Lung (tissue), 11 donors: ENCODE measurements at regions not wholly inside any gene's neighbourhood (a gene's known extent, or its start where the extent isn't known, plus 50 kb on each side); places are given as distances from the start of the nearest gene placed in this dataset.
A peak's percentile ranks its signal among the peaks of the same experiment; 100 is the strongest.

Experiments
- ATAC-seq: fragments of 200-7000 bp; cut with Tn5 transposase; one replicate; pipeline ENCODE4 v1.9.1; 2020; ENCODE audit warnings: moderate number of reproducible peaks; ENCODE audit not compliant: insufficient read depth, low FRiP score
- DNase-seq, 3 donors: peaks; one replicate each; pipeline ENCODE4 v3.0.0-alpha.2; 2013 to 2017
- H3K27ac ChIP-seq, 2 donors: one replicate each; pipeline ENCODE4 v1.5.1; 2013; ENCODE audit warnings: mild to moderate bottlenecking in 2 of 2, moderate library complexity in 2 of 2, control low read depth in 1 of 2, inconsistent platforms in 1 of 2, low read depth in 1 of 2, low read length in 1 of 2
- H3K27me3 ChIP-seq, 3 donors: one replicate each; pipeline ENCODE4 v1.5.1; 2013; ENCODE audit warnings: low read length in 2 of 3; ENCODE audit not compliant: control insufficient read depth in 3 of 3, insufficient read depth in 3 of 3
- H3K36me3 ChIP-seq, 4 donors: one replicate each; pipeline ENCODE4 v1.5.1; 2013; ENCODE audit warnings: low read length in 4 of 4, mild to moderate bottlenecking in 1 of 4, moderate library complexity in 1 of 4; ENCODE audit not compliant: control insufficient read depth in 4 of 4, insufficient read depth in 4 of 4
- H3K4me1 ChIP-seq, 5 donors: one replicate each; pipeline ENCODE4 v1.5.1; 2013; ENCODE audit warnings: low read length in 5 of 5, mild to moderate bottlenecking in 2 of 5, moderate library complexity in 1 of 5; ENCODE audit not compliant: control insufficient read depth in 5 of 5, insufficient read depth in 5 of 5
- H3K4me3 ChIP-seq: one replicate; pipeline ENCODE4 v1.5.1; 2013; ENCODE audit warnings: mild to moderate bottlenecking, control low read depth, moderate library complexity
- H3K9ac ChIP-seq, 2 donors: one replicate each; pipeline ENCODE4 v1.5.1; 2013; ENCODE audit warnings: low read length in 2 of 2, control low read depth in 1 of 2; ENCODE audit not compliant: insufficient read depth in 1 of 2
- H3K9me3 ChIP-seq, 4 donors: one replicate each; pipeline ENCODE4 v1.5.1; 2013; ENCODE audit warnings: low read length in 3 of 4, mild to moderate bottlenecking in 1 of 4, moderate library complexity in 1 of 4; ENCODE audit not compliant: control insufficient read depth in 4 of 4, insufficient read depth in 3 of 4
- WGBS, 2 donors: extraction: QIAGEN DNeasy Blood & Tissue Kit; methylation state at CpG; one replicate each; pipeline ENCODE4 v1.1.7; 2013; 5-methylcytosine and 5-hydroxymethylcytosine counted together
- TF ChIP-seq, protein P1 (sequence below): IDR thresholded peaks from 2 replicates; pipeline ENCODE4 v1.5.1; 2012; ENCODE audit warnings: mild to moderate bottlenecking; ENCODE audit errors: control extremely low read depth, extremely low read depth
- donor health status: control.
- donor health status: control.
- donor health status: Bipolar disorder and iron deficiency.
- donor health status: healthy.
- donor health status: DM: yes; HTN: yes; CAD: no.

GRCh38 chr1:88466011-88466410, 218.1 kb upstream of the PKN2 start:
- Histone ChIP-seq H3K27ac (no peak overlapping the region), H3K4me1 (peaks cover 0 to 49% (median 4%) of the 10 kb centered on the region in 5 donors), H3K36me3 (no peaks in the 10 kb centered on the region), H3K9me3 (peaks cover 0 to 4% (median 0%) of the 10 kb centered on the region in 4 donors), H3K27me3 (peaks cover 0 to 5% (median 0%) of the 10 kb centered on the region in 3 donors), H3K9ac (no peak overlapping the region), H3K4me3 (no peak overlapping the region)
- no peak for ATAC-seq
- TF ChIP-seq, protein P1, sequence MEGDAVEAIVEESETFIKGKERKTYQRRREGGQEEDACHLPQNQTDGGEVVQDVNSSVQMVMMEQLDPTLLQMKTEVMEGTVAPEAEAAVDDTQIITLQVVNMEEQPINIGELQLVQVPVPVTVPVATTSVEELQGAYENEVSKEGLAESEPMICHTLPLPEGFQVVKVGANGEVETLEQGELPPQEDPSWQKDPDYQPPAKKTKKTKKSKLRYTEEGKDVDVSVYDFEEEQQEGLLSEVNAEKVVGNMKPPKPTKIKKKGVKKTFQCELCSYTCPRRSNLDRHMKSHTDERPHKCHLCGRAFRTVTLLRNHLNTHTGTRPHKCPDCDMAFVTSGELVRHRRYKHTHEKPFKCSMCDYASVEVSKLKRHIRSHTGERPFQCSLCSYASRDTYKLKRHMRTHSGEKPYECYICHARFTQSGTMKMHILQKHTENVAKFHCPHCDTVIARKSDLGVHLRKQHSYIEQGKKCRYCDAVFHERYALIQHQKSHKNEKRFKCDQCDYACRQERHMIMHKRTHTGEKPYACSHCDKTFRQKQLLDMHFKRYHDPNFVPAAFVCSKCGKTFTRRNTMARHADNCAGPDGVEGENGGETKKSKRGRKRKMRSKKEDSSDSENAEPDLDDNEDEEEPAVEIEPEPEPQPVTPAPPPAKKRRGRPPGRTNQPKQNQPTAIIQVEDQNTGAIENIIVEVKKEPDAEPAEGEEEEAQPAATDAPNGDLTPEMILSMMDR: no peak
- 75 to 81% methylated on average over 4 of the region's 4 CpGs for WGBS, 2 donors
- DNase-seq: peak; percentile 27 to 93 (median 93)

- Histone ChIP-seq H3K9ac (no peak overlapping the region), H3K4me3 (no peak overlapping the region), H3K36me3 (no peaks in the 10 kb centered on the region), H3K9me3 (peaks cover 0 to 4% (median 0%) of the 10 kb centered on the region in 4 donors), H3K27ac (no peak overlapping the region), H3K4me1 (peaks cover 0 to 39% (median 4%) of the 10 kb centered on the region in 5 donors), H3K27me3 (no peaks in the 10 kb centered on the region)
- peak in 2 of 3 donors; percentile 37 to 53 for DNase-seq
- WGBS, 2 donors: 95% methylated on average over 53 to 55 of the region's 55 CpGs
- no peak for ATAC-seq
- TF ChIP-seq, protein P1: no peak
Observed at GRCh38 chr1:88466899-88467580, 217.0 kb upstream of the PKN2 start.

DNA sequence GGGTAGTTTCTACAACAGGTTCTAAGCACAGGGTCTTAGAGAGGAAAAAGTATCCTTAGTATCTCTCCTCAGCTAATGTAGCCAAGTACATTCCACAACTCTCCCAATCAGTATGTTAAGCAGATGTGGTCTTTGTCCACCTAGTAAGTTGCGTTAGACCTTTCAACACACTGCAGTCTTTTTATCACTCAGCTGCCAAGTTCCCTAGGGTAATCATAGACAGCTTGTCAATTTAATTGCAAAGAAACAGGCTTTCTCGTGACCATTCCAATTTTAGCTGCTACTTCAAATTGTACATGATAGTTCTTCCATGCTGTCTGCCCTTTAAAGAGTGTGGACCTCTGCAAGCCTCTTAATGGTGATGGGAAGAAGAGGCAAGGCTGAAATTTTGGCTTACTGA, 211.8 kb upstream of the PKN2 start:
- H3K4me3 ChIP-seq: no peak overlapping the region
- H3K9ac ChIP-seq: no peak overlapping the region
- peaks cover 0 to 16% (median 5%) of the 10 kb centered on the region in 5 donors for H3K4me1 ChIP-seq
- ATAC-seq (no peak), DNase-seq (peak in 1 of 3 donors; percentile 26)
- no peak overlapping the region for H3K27ac ChIP-seq
- WGBS, 2 donors: 66 to 84% methylated on average over 2 of the region's 2 CpGs
- TF ChIP-seq, protein P1: no peak
- H3K27me3 ChIP-seq: no peaks in the 10 kb centered on the region
- peaks cover 0 to under 1% (median 0%) of the 10 kb centered on the region in 4 donors for H3K9me3 ChIP-seq
- H3K36me3 ChIP-seq: no peaks in the 10 kb centered on the region
